ENCODE measurements at regions not wholly inside any gene's neighbourhood (a gene's known extent, or its start where the extent isn't known, plus 50 kb on each side); places are given as distances from the start of the nearest gene placed in this dataset.

GRCh38 chr11:45518833-45519535 lies 146.4 kb downstream of the CHST1 start:
- DNase-seq (ENCODE audit: low read depth, low spot score) = no peak
- TF ChIP-seq CTCF (IDR thresholded peaks at IDR 0.05; ENCODE audit: low read depth, low read length) = no peak
- in situ Hi-C loops (cut with HindIII; ENCODE audit: low sequenced_read_pairs) = no loop called here
- no peak overlapping the region for H3K4me3 ChIP-seq (ENCODE audit: low read depth, low read length)

- in situ Hi-C loops (cut with HindIII; ENCODE audit: low sequenced_read_pairs) = no loop called here
- no peak for TF ChIP-seq CTCF (IDR thresholded peaks at IDR 0.05; ENCODE audit: low read depth, low read length)
- DNase-seq (ENCODE audit: low read depth, low spot score) = no peak
- H3K4me3 ChIP-seq (ENCODE audit: low read depth, low read length) = no peak overlapping the region
Observed at GRCh38 chr11:45518141-45518832, 147.1 kb downstream of the CHST1 start.

- no peak for TF ChIP-seq CTCF (IDR thresholded peaks at IDR 0.05; ENCODE audit: low read depth, low read length)
- DNase-seq (ENCODE audit: low read depth, low spot score) = no peak
- no peak overlapping the region for H3K4me3 ChIP-seq (ENCODE audit: low read depth, low read length)
- in situ Hi-C loops (cut with HindIII; ENCODE audit: low sequenced_read_pairs) = no loop called here
Observed at GRCh38 chr11:45517171-45517770, 148.2 kb downstream of the CHST1 start.

GRCh38 chr11:45513821-45514340 lies 151.5 kb downstream of the CHST1 start:
- TF ChIP-seq CTCF (IDR thresholded peaks at IDR 0.05; ENCODE audit: low read depth, low read length) = no peak
- H3K4me3 ChIP-seq (ENCODE audit: low read depth, low read length) = no peak overlapping the region
- in situ Hi-C loops (cut with HindIII; ENCODE audit: low sequenced_read_pairs) = no loop called here
- no peak for DNase-seq (ENCODE audit: low read depth, low spot score)

- no peak for TF ChIP-seq CTCF (IDR thresholded peaks at IDR 0.05; ENCODE audit: low read depth, low read length)
- DNase-seq (ENCODE audit: low read depth, low spot score) = no peak
- in situ Hi-C loops (cut with HindIII; ENCODE audit: low sequenced_read_pairs) = no loop called here
- H3K4me3 ChIP-seq (ENCODE audit: low read depth, low read length) = no peak overlapping the region
Observed at GRCh38 chr11:45512471-45513148, 152.8 kb downstream of the CHST1 start.

GRCh38 chr11:45511566-45511965 lies 153.9 kb downstream of the CHST1 start:
- in situ Hi-C loops (cut with HindIII; ENCODE audit: low sequenced_read_pairs) = no loop called here
- TF ChIP-seq CTCF (IDR thresholded peaks at IDR 0.05; ENCODE audit: low read depth, low read length) = no peak
- no peak for DNase-seq (ENCODE audit: low read depth, low spot score)
- H3K4me3 ChIP-seq (ENCODE audit: low read depth, low read length) = no peak overlapping the region

Data from astrocyte of the spinal cord (primary cell).